ENCODE measurements at regions not wholly inside any gene's neighbourhood (a gene's known extent, or its start where the extent isn't known, plus 50 kb on each side); places are given as distances from the start of the nearest gene placed in this dataset.

- TF ChIP-seq, protein P1, sequence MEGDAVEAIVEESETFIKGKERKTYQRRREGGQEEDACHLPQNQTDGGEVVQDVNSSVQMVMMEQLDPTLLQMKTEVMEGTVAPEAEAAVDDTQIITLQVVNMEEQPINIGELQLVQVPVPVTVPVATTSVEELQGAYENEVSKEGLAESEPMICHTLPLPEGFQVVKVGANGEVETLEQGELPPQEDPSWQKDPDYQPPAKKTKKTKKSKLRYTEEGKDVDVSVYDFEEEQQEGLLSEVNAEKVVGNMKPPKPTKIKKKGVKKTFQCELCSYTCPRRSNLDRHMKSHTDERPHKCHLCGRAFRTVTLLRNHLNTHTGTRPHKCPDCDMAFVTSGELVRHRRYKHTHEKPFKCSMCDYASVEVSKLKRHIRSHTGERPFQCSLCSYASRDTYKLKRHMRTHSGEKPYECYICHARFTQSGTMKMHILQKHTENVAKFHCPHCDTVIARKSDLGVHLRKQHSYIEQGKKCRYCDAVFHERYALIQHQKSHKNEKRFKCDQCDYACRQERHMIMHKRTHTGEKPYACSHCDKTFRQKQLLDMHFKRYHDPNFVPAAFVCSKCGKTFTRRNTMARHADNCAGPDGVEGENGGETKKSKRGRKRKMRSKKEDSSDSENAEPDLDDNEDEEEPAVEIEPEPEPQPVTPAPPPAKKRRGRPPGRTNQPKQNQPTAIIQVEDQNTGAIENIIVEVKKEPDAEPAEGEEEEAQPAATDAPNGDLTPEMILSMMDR (IDR thresholded peaks at IDR 0.05), result no peak
- TF ChIP-seq EP300 (IDR thresholded peaks at IDR 0.05; ENCODE audit: low read depth), result no peak
- TF ChIP-seq POLR2AphosphoS5 (IDR thresholded peaks at IDR 0.05), result no peak
- no peak for TF ChIP-seq POLR2A (IDR thresholded peaks at IDR 0.05)
These were observed 165.0 kb upstream of the CTBP2 start for GRCh38 chr10:125325326-125325725.
